ENCODE measurements at regions not wholly inside any gene's neighbourhood (a gene's known extent, or its start where the extent isn't known, plus 50 kb on each side); places are given as distances from the start of the nearest gene placed in this dataset.

DNA sequence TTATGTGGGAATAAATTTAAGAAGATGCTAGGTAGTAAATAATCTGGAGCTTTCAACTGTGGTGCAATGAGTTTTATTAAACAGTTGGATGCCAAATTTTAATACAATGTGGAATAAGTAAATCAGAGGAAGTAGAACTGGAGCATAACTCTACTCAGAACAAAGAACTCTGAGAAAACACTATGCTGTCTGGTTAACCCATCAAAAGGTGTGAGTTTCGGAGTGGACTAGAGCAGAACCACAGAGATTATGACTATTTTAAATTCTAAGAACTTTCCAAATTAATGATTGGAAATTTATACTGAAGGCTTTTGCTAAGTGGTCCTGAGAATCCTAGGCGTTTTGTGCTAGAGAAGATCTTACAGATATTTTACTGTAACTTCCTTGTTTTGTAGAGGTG lies 132.2 kb downstream of the NTMT2 start:
- TF ChIP-seq CTCF (optimal IDR thresholded peaks at IDR 0.05 in 1 of 3, IDR thresholded peaks at IDR 0.05 in 1 of 3, conservative IDR thresholded peaks at IDR 0.05 in 1 of 3; ENCODE audit: extremely low read depth in 1 of 3, insufficient read depth in 2 of 3, low read length in 3 of 3): no peak
- TF ChIP-seq EZH2 (IDR thresholded peaks at IDR 0.05; ENCODE audit: low read length): no peak

Data from keratinocyte (primary cell).